Endothelial cell of umbilical vein (primary cell): ENCODE measurements at regions not wholly inside any gene's neighbourhood (a gene's known extent, or its start where the extent isn't known, plus 50 kb on each side); places are given as distances from the start of the nearest gene placed in this dataset.

Experiments
- BruUV-seq: library from RNA; stranded (reverse); fragments of 400-500 nt; replicated peaks from 2 replicates; lab custom pipeline; 2021; lab: Mats Ljungman, UMichigan
- CTCF ChIA-PET: fragments of 300-600, 350-600 bp; sonication (Branson Sonifier 250); formaldehyde crosslinking; loops from one replicate; lab custom pipeline; 2021; ENCODE audit warnings: antibody characterized with exemption, inconsistent platforms; lab: Charles Lee
- POLR2A ChIA-PET: fragments of 300-600, 350-600 bp; sonication (Branson Sonifier 250); formaldehyde crosslinking; loops from one replicate; lab custom pipeline; 2021; ENCODE audit warnings: antibody characterized with exemption, inconsistent platforms; lab: Charles Lee
- DNase-seq: peaks from one replicate; pipeline ENCODE4 v3.0.0-alpha.2; 2011; ENCODE audit warnings: low read depth, low spot score
- FAIRE-seq: peaks from 2 replicates; lab custom pipeline; 2011; peaks lifted over from hg19 to GRCh38; lab: Jason Lieb, UNC
- H2AFZ ChIP-seq: 2 replicates; pipeline ENCODE4 v1.6.0; 2012; ENCODE audit warnings: low read depth, low read length, control low read depth, inconsistent platforms
- H3K27ac ChIP-seq: 2 replicates; pipeline ENCODE4 v1.5.1; 2011; ENCODE audit warnings: low read depth, mild to moderate bottlenecking, control low read depth, low read length, moderate library complexity; ENCODE audit not compliant: insufficient read depth
- H3K27me3 ChIP-seq, 2 experiments: 2 replicates each; pipeline versions ENCODE4 v1.6.0 to v1.6.1; 2011; ENCODE audit warnings: low read length in 2 of 2, mixed read lengths in 1 of 2; ENCODE audit not compliant: control insufficient read depth in 2 of 2, insufficient read depth in 2 of 2
- H3K36me3 ChIP-seq, 2 experiments: 2 replicates in 1 of 2; 3 replicates in 1 of 2; pipeline ENCODE4 v1.5.1; 2011; ENCODE audit warnings: low read length in 2 of 2, mild to moderate bottlenecking in 1 of 2, moderate library complexity in 1 of 2; ENCODE audit not compliant: control insufficient read depth in 2 of 2, insufficient read depth in 2 of 2; ENCODE audit errors: extremely low read depth in 1 of 2
- H3K4me1 ChIP-seq: 3 replicates; pipeline ENCODE4 v1.5.1; 2011; ENCODE audit warnings: mild to moderate bottlenecking, low read length; ENCODE audit not compliant: control insufficient read depth, insufficient read depth; ENCODE audit errors: extremely low read depth
- H3K4me2 ChIP-seq: 2 replicates; pipeline ENCODE4 v1.6.1; 2011; ENCODE audit warnings: low read length, control low read depth, mixed read lengths; ENCODE audit not compliant: insufficient read depth
- H3K4me3 ChIP-seq, 3 experiments: fragments of 200-600 bp in 1 of 3; sonication (generic), shearing (Covaris generic) in 1 of 3; replicated peaks in 1 of 3; 2 replicates each; pipeline ENCODE4 v1.5.1; 2011 to 2016; ENCODE audit warnings: control low read depth in 3 of 3, low read length in 3 of 3, mild to moderate bottlenecking in 2 of 3, inconsistent platforms in 1 of 3, low read depth in 1 of 3, moderate library complexity in 1 of 3; ENCODE audit not compliant: insufficient read depth in 1 of 3
- H3K79me2 ChIP-seq: 2 replicates; pipeline ENCODE4 v1.6.0; 2012; ENCODE audit warnings: low read length, inconsistent platforms; ENCODE audit not compliant: control insufficient read depth, insufficient read depth
- H3K9ac ChIP-seq: replicated peaks from 2 replicates; pipeline ENCODE3; 2011; ENCODE audit warnings: low read length, control low read depth; ENCODE audit not compliant: insufficient read depth; ENCODE audit errors: extremely low read depth
- H3K9me1 ChIP-seq: replicated peaks from 3 replicates; pipeline ENCODE4 v1.6.0; 2011; ENCODE audit warnings: mild to moderate bottlenecking, low read length; ENCODE audit not compliant: control insufficient read depth, insufficient read depth; ENCODE audit errors: extremely low read depth
- H3K9me3 ChIP-seq: replicated peaks from 2 replicates; pipeline ENCODE4 v1.5.1; 2012; ENCODE audit warnings: low read length, inconsistent platforms; ENCODE audit not compliant: control insufficient read depth, insufficient read depth
- H4K20me1 ChIP-seq: replicated peaks from 2 replicates; pipeline ENCODE3; 2011; ENCODE audit warnings: mild to moderate bottlenecking, low read length; ENCODE audit not compliant: control insufficient read depth, insufficient read depth; ENCODE audit errors: extremely low read depth
- CTCF ChIP-seq, 2 donors: IDR thresholded peaks; 1 replicate in 1 of 2; 2 replicates in 1 of 2; pipeline ENCODE4 v1.5.1; 2011; ENCODE audit warnings: low read length in 2 of 2, mild to moderate bottlenecking in 2 of 2, moderate library complexity in 2 of 2, control low read depth in 1 of 2, inconsistent platforms in 1 of 2, low read depth in 1 of 2; ENCODE audit not compliant: insufficient read depth in 1 of 2; ENCODE audit errors: extremely low read depth in 1 of 2
- EZH2 ChIP-seq: IDR thresholded peaks from 2 replicates; pipeline ENCODE4 v1.6.1; 2012; ENCODE audit warnings: borderline replicate concordance, low read depth, mild to moderate bottlenecking, moderate library complexity, low read length, inconsistent platforms; ENCODE audit not compliant: severe bottlenecking
- FOS ChIP-seq: IDR thresholded peaks from 2 replicates; pipeline ENCODE4 v1.6.1; 2011; ENCODE audit warnings: mild to moderate bottlenecking, low read length, moderate library complexity, borderline replicate concordance; ENCODE audit not compliant: insufficient read depth
- GATA2 ChIP-seq: IDR thresholded peaks from 2 replicates; pipeline ENCODE4 v1.7.0; 2011; ENCODE audit warnings: low read depth, mild to moderate bottlenecking, moderate library complexity, mixed read lengths, low read length; ENCODE audit not compliant: insufficient read length, insufficient read depth
- JUN ChIP-seq: IDR thresholded peaks from 2 replicates; pipeline ENCODE4 v1.6.1; 2011; ENCODE audit warnings: borderline replicate concordance, low read depth; ENCODE audit not compliant: insufficient read length, insufficient read depth
- MAX ChIP-seq: IDR thresholded peaks from 2 replicates; pipeline ENCODE4 v1.6.1; 2011; ENCODE audit not compliant: insufficient read depth, insufficient read length
- MYC ChIP-seq: IDR thresholded peaks from one replicate; pipeline ENCODE4 v1.6.1; 2011; ENCODE audit warnings: mild to moderate bottlenecking, low read depth, low read length
- POLR2A ChIP-seq: IDR thresholded peaks from 2 replicates; pipeline ENCODE4 v1.6.1; 2012; ENCODE audit warnings: low read depth, mild to moderate bottlenecking, control low read depth, low read length
- POLR2AphosphoS5 ChIP-seq: IDR thresholded peaks from 2 replicates; pipeline ENCODE4 v1.6.1; 2012; ENCODE audit warnings: low read depth, mild to moderate bottlenecking, control low read depth, low read length, moderate library complexity; ENCODE audit not compliant: insufficient read depth
- dilution Hi-C: fragments of 300-500 bp; cut with MboI; formaldehyde crosslinking; loops from one replicate; pipeline ENCODE4 v1.15.0; 2019; ENCODE audit warnings: low sequenced_read_pairs; ENCODE audit not compliant: extremely low pct_ligation_motif_present
- intact Hi-C: fragments of 100-400 bp; cut with micrococcal nuclease; formaldehyde crosslinking; loops from one replicate; pipeline ENCODE4 v1.10.0; 2022

- H2AFZ ChIP-seq: no peak overlapping the region
- TF ChIP-seq CTCF (IDR thresholded peaks at IDR 0.05; ENCODE audit: extremely low read depth in 1 of 2, insufficient read depth in 1 of 2, low read depth in 1 of 2, low read length in 2 of 2): no peak
- TF ChIP-seq FOS: no peak
- TF ChIP-seq MYC: no peak
- no peak for TF ChIP-seq POLR2A
- no peak for TF ChIP-seq POLR2AphosphoS5
- TF ChIP-seq JUN: no peak
- TF ChIP-seq MAX: no peak
- TF ChIP-seq EZH2: no peak
- no peak for TF ChIP-seq GATA2
- POLR2A ChIA-PET: no interaction called here
- no peak overlapping the region for H3K4me3 ChIP-seq
- intact Hi-C loops (no loop called here), dilution Hi-C loops (no loop called here)
- H3K79me2 ChIP-seq: no peaks in the 10 kb centered on the region
- CTCF ChIA-PET: no interaction called here
- H3K9me3 ChIP-seq: peaks cover 8% of the 10 kb centered on the region
- no peaks in the 10 kb centered on the region for H3K36me3 ChIP-seq
- H3K4me2 ChIP-seq: no peak overlapping the region
- FAIRE-seq (no peak), DNase-seq (no peak)
- no peaks in the 10 kb centered on the region for H4K20me1 ChIP-seq
- H3K4me1 ChIP-seq: no peaks in the 10 kb centered on the region
- H3K27ac ChIP-seq: no peak overlapping the region
- H3K27me3 ChIP-seq: no peaks in the 10 kb centered on the region
- no peaks in the 10 kb centered on the region for H3K9me1 ChIP-seq
- no TSS peak for BruUV-seq
- H3K9ac ChIP-seq: no peak overlapping the region
These were observed 86.7 kb upstream of the FZD10 start for GRCh38 chr12:130075497-130076076.
